Fibroblast of mammary gland (primary cell): ENCODE measurements at regions not wholly inside any gene's neighbourhood (a gene's known extent, or its start where the extent isn't known, plus 50 kb on each side); places are given as distances from the start of the nearest gene placed in this dataset.
A peak's percentile ranks its signal among the peaks of the same experiment; 100 is the strongest.

ENCODE experiments used
- DNase-seq: peaks from one replicate; pipeline ENCODE4 v3.0.0-alpha.2; 2010; ENCODE audit warnings: low read depth
- H3K4me3 ChIP-seq: 2 replicates; pipeline ENCODE4 v1.5.1; 2011; ENCODE audit warnings: low read depth, mild to moderate bottlenecking, low read length, moderate library complexity; ENCODE audit not compliant: control insufficient read depth
- TF ChIP-seq, protein P1 (sequence below): conservative IDR thresholded peaks from 2 replicates; pipeline ENCODE4 v1.5.1; 2011; ENCODE audit warnings: low read depth, low read length, inconsistent platforms; ENCODE audit not compliant: control insufficient read depth, insufficient read depth

DNA sequence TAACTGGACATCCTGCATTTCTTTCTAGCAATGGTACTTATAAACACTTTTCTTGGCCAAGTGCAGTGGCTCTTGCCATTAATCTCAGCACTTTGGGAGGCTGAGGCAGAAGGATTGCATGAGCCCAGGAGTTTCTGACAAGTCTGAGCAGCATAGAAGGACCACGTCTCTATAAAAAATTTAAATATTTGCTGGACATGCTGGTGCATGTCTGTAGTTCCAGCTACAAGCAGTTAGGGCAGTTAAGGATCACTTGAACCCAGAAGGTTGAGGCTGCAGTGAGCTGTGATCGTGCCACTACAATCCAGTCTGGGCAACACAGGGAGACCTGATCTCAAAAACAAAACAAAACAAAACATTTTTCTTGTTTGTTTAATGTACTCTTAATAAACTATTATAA, 434.0 kb downstream of the PLA2G4A start:
- TF ChIP-seq, protein P1, sequence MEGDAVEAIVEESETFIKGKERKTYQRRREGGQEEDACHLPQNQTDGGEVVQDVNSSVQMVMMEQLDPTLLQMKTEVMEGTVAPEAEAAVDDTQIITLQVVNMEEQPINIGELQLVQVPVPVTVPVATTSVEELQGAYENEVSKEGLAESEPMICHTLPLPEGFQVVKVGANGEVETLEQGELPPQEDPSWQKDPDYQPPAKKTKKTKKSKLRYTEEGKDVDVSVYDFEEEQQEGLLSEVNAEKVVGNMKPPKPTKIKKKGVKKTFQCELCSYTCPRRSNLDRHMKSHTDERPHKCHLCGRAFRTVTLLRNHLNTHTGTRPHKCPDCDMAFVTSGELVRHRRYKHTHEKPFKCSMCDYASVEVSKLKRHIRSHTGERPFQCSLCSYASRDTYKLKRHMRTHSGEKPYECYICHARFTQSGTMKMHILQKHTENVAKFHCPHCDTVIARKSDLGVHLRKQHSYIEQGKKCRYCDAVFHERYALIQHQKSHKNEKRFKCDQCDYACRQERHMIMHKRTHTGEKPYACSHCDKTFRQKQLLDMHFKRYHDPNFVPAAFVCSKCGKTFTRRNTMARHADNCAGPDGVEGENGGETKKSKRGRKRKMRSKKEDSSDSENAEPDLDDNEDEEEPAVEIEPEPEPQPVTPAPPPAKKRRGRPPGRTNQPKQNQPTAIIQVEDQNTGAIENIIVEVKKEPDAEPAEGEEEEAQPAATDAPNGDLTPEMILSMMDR = no peak
- no peak for DNase-seq
- no peak overlapping the region for H3K4me3 ChIP-seq

DNA sequence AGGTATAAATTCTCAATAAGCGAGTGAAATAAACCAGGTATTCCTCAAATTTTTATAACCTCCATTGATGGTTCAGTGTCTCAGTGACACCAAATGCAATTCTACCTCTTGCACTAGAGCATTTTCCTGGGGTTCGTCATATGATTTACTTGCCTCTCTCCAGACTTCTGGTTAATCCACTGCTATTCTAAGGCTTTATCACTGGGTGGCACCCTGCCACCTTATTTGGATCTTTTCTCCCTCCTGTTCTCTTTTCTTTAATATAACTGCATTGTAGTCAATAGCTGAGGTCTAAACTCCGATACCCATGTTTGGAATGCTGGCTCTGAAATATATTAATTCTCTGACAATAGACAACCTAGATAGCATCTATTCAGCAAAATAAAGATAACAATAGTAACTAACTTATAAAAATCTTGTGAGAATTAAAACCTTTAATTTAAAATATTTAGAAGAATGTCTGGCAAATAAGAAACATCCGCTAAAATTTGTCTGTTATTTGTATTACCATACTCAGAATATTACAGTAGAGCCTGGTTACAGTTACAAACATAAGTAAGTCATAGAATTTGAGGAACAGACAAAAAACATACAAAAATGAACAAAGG, 436.4 kb downstream of the PLA2G4A start:
- H3K4me3 ChIP-seq = no peak overlapping the region
- TF ChIP-seq, protein P1 = peak; percentile 27
- DNase-seq = peak; percentile 44

DNA sequence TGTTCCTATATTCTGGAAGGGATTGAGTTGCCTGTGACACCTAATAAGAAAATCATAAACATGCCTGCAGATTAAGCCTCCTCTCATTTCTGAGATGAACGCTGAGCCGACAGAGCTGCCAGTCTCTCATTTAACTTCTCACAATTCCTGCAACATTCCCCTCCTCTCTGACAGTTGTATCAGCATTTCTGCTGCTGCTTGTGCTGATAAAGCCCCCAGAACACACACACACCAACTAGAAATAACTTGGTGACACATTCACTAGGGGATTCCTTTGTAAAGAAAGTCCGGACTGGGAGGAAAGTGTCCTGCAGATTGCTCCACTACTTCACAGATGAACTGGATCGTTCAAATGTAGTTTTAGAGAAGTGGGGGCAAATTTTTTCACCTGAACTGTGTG, 437.3 kb downstream of the PLA2G4A start:
- TF ChIP-seq, protein P1 = no peak
- H3K4me3 ChIP-seq = no peak overlapping the region
- no peak for DNase-seq

DNA sequence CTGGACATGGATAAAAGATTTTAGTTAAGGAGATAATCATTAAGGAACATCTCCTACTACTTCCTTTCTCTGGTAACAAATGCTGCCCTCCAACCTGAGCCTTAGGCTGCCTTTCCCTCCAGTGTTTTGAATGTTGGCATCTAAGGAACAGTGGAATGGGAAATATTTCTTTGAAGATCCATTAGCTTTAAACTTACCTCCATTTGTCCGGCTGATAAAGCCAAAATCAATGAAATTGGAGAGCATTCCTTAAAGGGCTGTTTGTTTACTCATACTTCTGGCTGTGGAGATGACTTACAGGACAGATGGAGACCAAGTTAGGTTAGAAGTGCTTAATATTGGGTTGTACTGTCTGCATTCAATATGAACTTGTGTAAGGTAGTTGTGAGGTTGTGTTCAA, 439.1 kb downstream of the PLA2G4A start:
- TF ChIP-seq, protein P1 = no peak
- no peak for DNase-seq
- H3K4me3 ChIP-seq = no peak overlapping the region

DNA sequence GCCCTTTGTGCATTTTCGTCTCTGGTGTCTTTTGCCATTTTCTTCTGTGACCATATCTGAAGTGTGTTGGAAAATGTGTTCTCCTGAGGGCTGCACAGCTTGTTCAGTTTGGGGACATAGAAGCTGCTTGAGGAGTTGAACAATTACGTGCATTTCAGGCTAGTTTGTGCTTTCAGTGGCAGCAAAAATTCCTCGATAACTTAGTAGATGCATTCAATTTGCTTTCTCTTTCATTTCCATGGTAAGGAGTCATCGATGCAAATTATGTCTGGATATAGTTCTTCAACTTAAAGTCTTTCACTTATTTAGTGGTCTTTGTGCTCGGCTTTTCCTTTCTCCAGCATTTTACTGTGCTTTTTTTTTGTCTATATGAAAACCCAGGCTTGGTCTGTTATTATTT, 441.5 kb downstream of the PLA2G4A start:
- no peak overlapping the region for H3K4me3 ChIP-seq
- TF ChIP-seq, protein P1 = no peak
- no peak for DNase-seq

DNA sequence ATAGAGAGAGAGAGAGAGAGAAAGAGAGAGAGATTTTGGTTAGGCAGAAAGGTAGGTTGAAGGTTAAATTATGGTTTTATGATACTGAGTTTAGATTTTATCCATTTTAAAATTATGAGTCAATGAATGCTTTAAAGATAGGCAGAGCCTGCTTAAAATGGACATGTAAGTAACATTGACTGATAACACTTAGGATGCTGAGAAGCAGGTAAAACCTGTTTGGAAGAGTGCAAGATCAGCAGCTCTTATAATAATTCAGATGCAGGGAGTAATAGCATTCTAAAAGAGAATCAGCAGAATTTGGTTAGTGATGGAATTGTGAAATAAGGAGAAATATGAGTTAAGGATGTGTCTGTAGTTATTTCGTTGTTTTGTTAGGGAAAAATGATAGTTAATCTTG, 446.6 kb downstream of the PLA2G4A start:
- TF ChIP-seq, protein P1 = no peak
- H3K4me3 ChIP-seq = no peak overlapping the region
- no peak for DNase-seq
